ENCODE measurements at regions not wholly inside any gene's neighbourhood (a gene's known extent, or its start where the extent isn't known, plus 50 kb on each side); places are given as distances from the start of the nearest gene placed in this dataset.
"Not testable (repeated sequence)": the region's sequence is repeated elsewhere in the genome, so short reads cannot be mapped to it uniquely, and the experiment has no call there.

GRCh38 chr7:114795475-114795874, 126.4 kb upstream of the MDFIC start:
- H3K4me1 Mint-ChIP-seq = peaks cover 0 to 27% (median 0%) of the 10 kb centered on the region in 7 donors
- intact Hi-C loops (cut with micrococcal nuclease) = no loop called here
- H3K9me3 Mint-ChIP-seq = peaks cover 0 to 1% (median 0%) of the 10 kb centered on the region in 11 donors

GRCh38 chr7:114799628-114800028, 122.3 kb upstream of the MDFIC start:
- DNase-seq = no peak
- ChIA-PET POLR2A (no interaction called here), CTCF (no interaction called here)
- intact Hi-C loops (cut with micrococcal nuclease) = no loop called here
- Mint-ChIP-seq H3K9me3 (no peaks in the 10 kb centered on the region), H3K27ac (peak overlapping the region in 1 of 9 donors; percentile 58), H3K36me3 (no peaks in the 10 kb centered on the region), H3K4me1 (peaks cover 0 to 18% (median 0%) of the 10 kb centered on the region in 7 donors), H3K27me3 (peaks cover 0 to 14% (median 9%) of the 10 kb centered on the region in 5 donors), H3K4me3 (peak overlapping the region in 1 of 10 donors; percentile 51)
- Histone ChIP-seq H3K27ac (ENCODE audit: low read depth, low read length) (no peak overlapping the region), H3K4me1 (ENCODE audit: control insufficient read depth in 2 of 2, insufficient read depth in 2 of 2, low read length in 2 of 2) (no peaks in the 10 kb centered on the region), H3K27me3 (ENCODE audit: control insufficient read depth in 2 of 2, insufficient read depth in 2 of 2, low read length in 2 of 2) (no peaks in the 10 kb centered on the region), H3K36me3 (ENCODE audit: control insufficient read depth in 2 of 3, insufficient read depth in 3 of 3, low read length in 3 of 3) (no peaks in the 10 kb centered on the region), H3K9me3 (ENCODE audit: control insufficient read depth in 2 of 3, low read length in 3 of 3) (no peaks in the 10 kb centered on the region), H3K4me3 (ENCODE audit: low read length) (no peak overlapping the region)
- no peak for ATAC-seq

More at GRCh38 chr7:114795475-114795874, 126.4 kb upstream of the MDFIC start:
- Histone ChIP-seq H3K36me3 (ENCODE audit: control insufficient read depth in 2 of 3, insufficient read depth in 3 of 3, low read length in 3 of 3) (no peaks in the 10 kb centered on the region), H3K27ac (ENCODE audit: low read depth, low read length) (no peak overlapping the region), H3K9me3 (ENCODE audit: control insufficient read depth in 2 of 3, low read length in 3 of 3) (no peaks in the 10 kb centered on the region), H3K4me3 (ENCODE audit: low read length) (no peak overlapping the region), H3K4me1 (ENCODE audit: control insufficient read depth in 2 of 2, insufficient read depth in 2 of 2, low read length in 2 of 2) (no peaks in the 10 kb centered on the region), H3K27me3 (ENCODE audit: control insufficient read depth in 2 of 2, insufficient read depth in 2 of 2, low read length in 2 of 2) (no peaks in the 10 kb centered on the region)
- peaks cover 0 to 30% (median 11%) of the 10 kb centered on the region in 5 donors for H3K27me3 Mint-ChIP-seq
- POLR2A ChIA-PET = no interaction called here
- peak overlapping the region in 1 of 9 donors; percentile 0 for H3K27ac Mint-ChIP-seq
- DNase-seq = no peak
- CTCF ChIA-PET = no interaction called here
- ATAC-seq = no peak
- no peak overlapping the region for H3K4me3 Mint-ChIP-seq
- H3K36me3 Mint-ChIP-seq = no peaks in the 10 kb centered on the region

- Mint-ChIP-seq H3K36me3 (no peaks in the 10 kb centered on the region), H3K27ac (no peak overlapping the region), H3K4me3 (no peak overlapping the region), H3K4me1 (peaks cover 0 to 13% (median 0%) of the 10 kb centered on the region in 7 donors), H3K27me3 (no peaks in the 10 kb centered on the region), H3K9me3 (peaks cover 0 to 3% (median 0%) of the 10 kb centered on the region in 11 donors)
- Histone ChIP-seq H3K27ac (ENCODE audit: low read depth, low read length) (no peak overlapping the region), H3K4me3 (ENCODE audit: low read length) (no peak overlapping the region), H3K27me3 (ENCODE audit: control insufficient read depth in 2 of 2, insufficient read depth in 2 of 2, low read length in 2 of 2) (no peaks in the 10 kb centered on the region), H3K4me1 (ENCODE audit: control insufficient read depth in 2 of 2, insufficient read depth in 2 of 2, low read length in 2 of 2) (no peaks in the 10 kb centered on the region), H3K9me3 (ENCODE audit: control insufficient read depth in 2 of 3, low read length in 3 of 3) (no peaks in the 10 kb centered on the region), H3K36me3 (ENCODE audit: control insufficient read depth in 2 of 3, insufficient read depth in 3 of 3, low read length in 3 of 3) (no peaks in the 10 kb centered on the region)
- ChIA-PET POLR2A (no interaction called here), CTCF (no interaction called here)
- intact Hi-C loops (cut with micrococcal nuclease) = no loop called here
- ATAC-seq (no peak), DNase-seq (no peak)
Observed at GRCh38 chr7:114802632-114803031, 119.3 kb upstream of the MDFIC start.

DNA sequence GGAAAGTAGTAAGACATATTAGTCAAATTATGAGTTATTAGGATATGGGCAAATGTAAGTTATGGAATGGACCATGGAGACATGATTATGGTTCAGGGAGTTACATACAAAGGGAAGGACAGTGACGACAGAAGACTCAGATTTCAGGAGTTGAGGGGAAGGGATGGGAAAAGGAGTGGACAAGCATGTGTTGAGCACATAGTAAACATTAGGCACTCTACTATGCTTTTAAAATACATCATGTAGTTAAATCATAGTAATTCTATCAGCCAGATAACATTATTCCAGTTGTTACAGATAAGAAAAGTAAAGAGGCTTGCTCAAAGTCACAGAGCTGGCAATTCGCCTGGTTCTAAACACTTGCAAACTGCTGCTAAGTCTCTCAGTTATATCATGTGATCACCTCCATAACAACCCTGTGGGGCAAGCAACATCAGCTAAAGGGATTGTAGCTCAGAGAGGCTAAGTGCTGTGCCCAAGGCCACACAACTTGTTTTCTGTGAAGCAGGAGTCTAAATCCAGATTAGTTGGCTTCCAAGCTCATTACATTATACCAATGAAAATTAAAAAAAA, 115.2 kb upstream of the MDFIC start:
- DNase-seq (no peak), ATAC-seq (no peak)
- Mint-ChIP-seq H3K4me1 (peaks cover 0 to 5% (median 0%) of the 10 kb centered on the region in 7 donors), H3K27me3 (peaks cover 0 to 5% (median 0%) of the 10 kb centered on the region in 5 donors), H3K36me3 (peaks cover 0 to 3% (median 0%) of the 10 kb centered on the region in 5 donors), H3K4me3 (no peak overlapping the region), H3K27ac (no peak overlapping the region), H3K9me3 (peaks cover 0 to 3% (median 0%) of the 10 kb centered on the region in 11 donors)
- H3K4me3 ChIP-seq (ENCODE audit: low read length) = no peak overlapping the region
- intact Hi-C loops (cut with micrococcal nuclease) = no loop called here
- H3K4me1 ChIP-seq (ENCODE audit: control insufficient read depth in 2 of 2, insufficient read depth in 2 of 2, low read length in 2 of 2) = no peaks in the 10 kb centered on the region
- no peak overlapping the region for H3K27ac ChIP-seq (ENCODE audit: low read depth, low read length)
- H3K9me3 ChIP-seq (ENCODE audit: control insufficient read depth in 2 of 3, low read length in 3 of 3) = no peaks in the 10 kb centered on the region
- CTCF ChIA-PET = no interaction called here
- POLR2A ChIA-PET = no interaction called here
- no peaks in the 10 kb centered on the region for H3K36me3 ChIP-seq (ENCODE audit: control insufficient read depth in 2 of 3, insufficient read depth in 3 of 3, low read length in 3 of 3)
- H3K27me3 ChIP-seq (ENCODE audit: control insufficient read depth in 2 of 2, insufficient read depth in 2 of 2, low read length in 2 of 2) = no peaks in the 10 kb centered on the region

DNA sequence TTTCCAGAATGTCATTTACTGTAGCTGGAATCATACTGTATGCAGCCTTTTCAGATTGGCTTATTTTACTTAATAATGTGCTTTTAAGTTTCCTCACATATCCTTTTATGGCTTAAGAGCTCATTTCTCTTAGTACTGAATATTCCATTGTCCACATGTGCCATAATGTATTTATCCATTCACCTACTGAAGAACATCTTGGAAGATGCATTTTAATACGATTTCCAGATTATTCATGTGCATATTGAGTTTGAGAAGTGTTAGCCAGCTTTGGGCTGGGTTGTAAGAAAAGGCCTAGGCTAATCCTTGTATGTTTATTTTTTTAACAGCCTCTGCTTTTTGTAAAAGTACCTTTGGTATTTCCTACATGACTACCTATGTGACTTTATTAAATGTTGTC, 109.3 kb upstream of the MDFIC start:
- ATAC-seq (no peak), DNase-seq (no peak)
- Histone ChIP-seq H3K27ac (ENCODE audit: low read depth, low read length) (no peak overlapping the region), H3K27me3 (ENCODE audit: control insufficient read depth in 2 of 2, insufficient read depth in 2 of 2, low read length in 2 of 2) (no peaks in the 10 kb centered on the region), H3K36me3 (ENCODE audit: control insufficient read depth in 2 of 3, insufficient read depth in 3 of 3, low read length in 3 of 3) (no peaks in the 10 kb centered on the region), H3K4me3 (ENCODE audit: low read length) (no peak overlapping the region), H3K4me1 (ENCODE audit: control insufficient read depth in 2 of 2, insufficient read depth in 2 of 2, low read length in 2 of 2) (no peaks in the 10 kb centered on the region), H3K9me3 (ENCODE audit: control insufficient read depth in 2 of 3, low read length in 3 of 3) (no peaks in the 10 kb centered on the region)
- H3K36me3 Mint-ChIP-seq = peaks cover 0 to 8% (median 0%) of the 10 kb centered on the region in 5 donors
- H3K4me1 Mint-ChIP-seq = peaks cover 0 to 22% (median 18%) of the 10 kb centered on the region in 7 donors
- peaks cover 0 to 6% (median 0%) of the 10 kb centered on the region in 11 donors for H3K9me3 Mint-ChIP-seq
- peaks cover 0 to 5% (median 0%) of the 10 kb centered on the region in 5 donors for H3K27me3 Mint-ChIP-seq
- H3K27ac Mint-ChIP-seq = no peak overlapping the region
- ChIA-PET CTCF (no interaction called here), POLR2A (no interaction called here)
- intact Hi-C loops (cut with micrococcal nuclease) = no loop called here
- H3K4me3 Mint-ChIP-seq = no peak overlapping the region

DNA sequence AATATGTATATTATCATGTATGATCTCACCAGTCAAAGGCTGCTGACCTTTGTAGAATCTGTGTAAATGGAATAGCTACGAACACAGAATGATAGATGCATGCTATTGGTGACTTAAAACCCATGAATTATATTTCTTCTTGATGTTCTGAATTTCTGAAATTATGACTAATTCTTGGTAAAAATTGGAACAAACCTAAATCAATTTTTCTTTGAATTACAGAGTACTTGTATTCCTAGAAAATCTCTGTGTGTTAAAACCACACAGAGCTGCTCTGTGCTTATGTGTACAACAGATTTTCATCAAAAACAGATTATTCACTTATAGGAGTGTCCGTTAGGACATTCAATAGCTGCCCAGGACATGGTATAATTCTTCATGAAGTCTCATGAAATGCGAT, 108.3 kb upstream of the MDFIC start:
- CTCF ChIA-PET = no interaction called here
- Mint-ChIP-seq H3K27ac (no peak overlapping the region), H3K4me3 (peak overlapping the region in 1 of 10 donors; percentile 6), H3K36me3 (peaks cover 0 to 8% (median 0%) of the 10 kb centered on the region in 5 donors), H3K27me3 (peaks cover 0 to 5% (median 0%) of the 10 kb centered on the region in 5 donors), H3K4me1 (peaks cover 0 to 22% (median 18%) of the 10 kb centered on the region in 7 donors), H3K9me3 (peaks cover 0 to 6% (median 0%) of the 10 kb centered on the region in 11 donors)
- DNase-seq (no peak), ATAC-seq (no peak)
- no peak overlapping the region for H3K4me3 ChIP-seq (ENCODE audit: low read length)
- intact Hi-C loops (cut with micrococcal nuclease) = no loop called here
- no peaks in the 10 kb centered on the region for H3K27me3 ChIP-seq (ENCODE audit: control insufficient read depth in 2 of 2, insufficient read depth in 2 of 2, low read length in 2 of 2)
- POLR2A ChIA-PET = no interaction called here
- H3K4me1 ChIP-seq (ENCODE audit: control insufficient read depth in 2 of 2, insufficient read depth in 2 of 2, low read length in 2 of 2) = no peaks in the 10 kb centered on the region
- H3K27ac ChIP-seq (ENCODE audit: low read depth, low read length) = no peak overlapping the region
- H3K9me3 ChIP-seq (ENCODE audit: control insufficient read depth in 2 of 3, low read length in 3 of 3) = no peaks in the 10 kb centered on the region
- H3K36me3 ChIP-seq (ENCODE audit: control insufficient read depth in 2 of 3, insufficient read depth in 3 of 3, low read length in 3 of 3) = no peaks in the 10 kb centered on the region

GRCh38 chr7:114817036-114817435, 104.9 kb upstream of the MDFIC start:
- H3K27me3 ChIP-seq (ENCODE audit: control insufficient read depth in 2 of 2, insufficient read depth in 2 of 2, low read length in 2 of 2); H3K36me3 ChIP-seq (ENCODE audit: control insufficient read depth in 2 of 3, insufficient read depth in 3 of 3, low read length in 3 of 3); ATAC-seq; POLR2A ChIA-PET; H3K4me3 ChIP-seq (ENCODE audit: low read length); H3K4me1 ChIP-seq (ENCODE audit: control insufficient read depth in 2 of 2, insufficient read depth in 2 of 2, low read length in 2 of 2); H3K9me3 Mint-ChIP-seq; intact Hi-C loops (cut with micrococcal nuclease); H3K27me3 Mint-ChIP-seq; H3K4me3 Mint-ChIP-seq; H3K27ac ChIP-seq (ENCODE audit: low read depth, low read length); H3K9me3 ChIP-seq (ENCODE audit: control insufficient read depth in 2 of 3, low read length in 3 of 3); DNase-seq; H3K36me3 Mint-ChIP-seq; CTCF ChIA-PET: not testable (repeated sequence)
- H3K27ac Mint-ChIP-seq = peak overlapping the region in 1 of 9 donors; percentile 33
- H3K4me1 Mint-ChIP-seq = peaks cover 0 to 22% (median 18%) of the 10 kb centered on the region in 7 donors
